Aorta (tissue), 5 donors: ENCODE measurements at regions not wholly inside any gene's neighbourhood (a gene's known extent, or its start where the extent isn't known, plus 50 kb on each side); places are given as distances from the start of the nearest gene placed in this dataset.

ENCODE experiments used
- ATAC-seq: fragments of 200-7000 bp; cut with Tn5 transposase; one replicate; pipeline ENCODE4 v1.9.1; 2022; ENCODE audit warnings: moderate library complexity; ENCODE audit not compliant: low FRiP score
- DNase-seq, 2 donors: peaks; one replicate each; pipeline ENCODE4 v3.0.0-alpha.2; 2020
- H3K27ac ChIP-seq, 2 donors: one replicate each; pipeline ENCODE4 v1.5.1; 2013; ENCODE audit warnings: low read length in 2 of 2, mild to moderate bottlenecking in 2 of 2, moderate library complexity in 2 of 2, control low read depth in 1 of 2, inconsistent platforms in 1 of 2, low read depth in 1 of 2
- H3K27me3 ChIP-seq, 2 donors: one replicate each; pipeline ENCODE4 v1.6.1; 2013; ENCODE audit warnings: control low read depth in 1 of 2, low read length in 1 of 2, mild to moderate bottlenecking in 1 of 2, moderate library complexity in 1 of 2; ENCODE audit not compliant: insufficient read depth in 2 of 2, control insufficient read depth in 1 of 2
- H3K36me3 ChIP-seq, 2 donors: one replicate each; pipeline ENCODE4 v1.6.1; 2013; ENCODE audit warnings: control low read depth in 1 of 2, low read length in 1 of 2, mild to moderate bottlenecking in 1 of 2; ENCODE audit not compliant: insufficient read depth in 2 of 2, control insufficient read depth in 1 of 2
- H3K4me1 ChIP-seq, 2 donors: one replicate each; pipeline ENCODE4 v1.6.1; 2013; ENCODE audit warnings: low read length in 2 of 2, control low read depth in 1 of 2, mild to moderate bottlenecking in 1 of 2, moderate library complexity in 1 of 2; ENCODE audit not compliant: insufficient read depth in 2 of 2, control insufficient read depth in 1 of 2
- H3K4me3 ChIP-seq, 2 donors: one replicate each; pipeline ENCODE4 v1.5.1; 2013; ENCODE audit warnings: low read length in 2 of 2, control low read depth in 1 of 2, mild to moderate bottlenecking in 1 of 2
- H3K9me3 ChIP-seq: one replicate; pipeline ENCODE4 v1.6.1; 2013; ENCODE audit warnings: mild to moderate bottlenecking, low read length; ENCODE audit not compliant: control insufficient read depth
- WGBS, 2 donors: extraction: QIAGEN DNeasy Blood & Tissue Kit; methylation state at CpG; one replicate each; pipeline ENCODE4 v1.1.7; 2013; 5-methylcytosine and 5-hydroxymethylcytosine counted together
- intact Hi-C, 2 donors: fragments of 100-400 bp; cut with DNase I; formaldehyde crosslinking; loops; one replicate each; pipeline versions ENCODE4 v1.14.2 to v1.15.0; 2022
- donor health status: healthy with polysubstance abuse.
- donor health status: Bipolar disorder and iron deficiency.
- donor health status: DM: no; HTN: no; CAD: no.
- donor health status: DM: no; HTN: no; CAD: no.
- donor health status: DM: yes; HTN: yes; CAD: no.

GRCh38 chr21:39088031-39088370, 95.2 kb downstream of the PSMG1 start:
- Histone ChIP-seq H3K36me3 (no peaks in the 10 kb centered on the region), H3K27me3 (no peaks in the 10 kb centered on the region), H3K4me3 (no peak overlapping the region), H3K27ac (peak overlapping the region; percentile 92), H3K4me1 (peaks cover 4 to 6% of the 10 kb centered on the region in 2 donors), H3K9me3 (no peaks in the 10 kb centered on the region)
- DNase-seq = peak in 1 of 2 donors; percentile 66
- 5% methylated on average over 6 of the region's 6 CpGs for WGBS, 2 donors
- ATAC-seq = peak; percentile 55
- intact Hi-C loops = loop anchor here (1.0 to 5.0 kb wide), 7 partner anchors 37 to 283 kb away; partner anchors contain the start of gene ETS2 (in 1 of the 2)

- H3K4me3 ChIP-seq = no peak overlapping the region
- intact Hi-C loops = loop anchor here (1.0 to 5.0 kb wide), 7 partner anchors 37 to 282 kb away; partner anchors contain the start of gene ETS2 (in 1 of the 2)
- H3K4me1 ChIP-seq = peaks cover 4 to 6% of the 10 kb centered on the region in 2 donors
- DNase-seq = peak; percentile 80 to 82
- WGBS, 2 donors = 3 to 12% methylated on average over 27 of the region's 27 CpGs
- H3K36me3 ChIP-seq = no peaks in the 10 kb centered on the region
- ATAC-seq = peak; percentile 77
- no peaks in the 10 kb centered on the region for H3K27me3 ChIP-seq
- H3K27ac ChIP-seq = peak overlapping the region; percentile 92
- no peaks in the 10 kb centered on the region for H3K9me3 ChIP-seq
Observed at GRCh38 chr21:39087238-39088030, 95.8 kb downstream of the PSMG1 start.

- Histone ChIP-seq H3K4me3 (no peak overlapping the region), H3K36me3 (no peaks in the 10 kb centered on the region), H3K4me1 (peaks cover 4 to 6% of the 10 kb centered on the region in 2 donors), H3K27me3 (no peaks in the 10 kb centered on the region), H3K27ac (peak overlapping the region in 1 of 2 donors; percentile 92), H3K9me3 (no peaks in the 10 kb centered on the region)
- 70 to 82% methylated on average over 8 of the region's 8 CpGs for WGBS, 2 donors
- intact Hi-C loops = loop anchor here (5.0 kb wide), 5 partner anchors 64 to 264 kb away; no protein-coding TSS in a partner anchor
- DNase-seq (peak in 1 of 2 donors; percentile 57), ATAC-seq (no peak)
Observed at GRCh38 chr21:39086547-39086946, 96.7 kb downstream of the PSMG1 start.

GRCh38 chr21:39085843-39086405, 97.3 kb downstream of the PSMG1 start:
- DNase-seq (no peak), ATAC-seq (no peak)
- 58 to 59% methylated on average over 6 of the region's 6 CpGs for WGBS, 2 donors
- Histone ChIP-seq H3K27ac (peak overlapping the region in 1 of 2 donors; percentile 43), H3K9me3 (no peaks in the 10 kb centered on the region), H3K27me3 (no peaks in the 10 kb centered on the region), H3K4me1 (peaks cover 4 to 6% of the 10 kb centered on the region in 2 donors), H3K4me3 (no peak overlapping the region), H3K36me3 (no peaks in the 10 kb centered on the region)
- intact Hi-C loops = loop anchor here (5.0 kb wide), 5 partner anchors 64 to 264 kb away; no protein-coding TSS in a partner anchor

- peaks cover 4 to 6% of the 10 kb centered on the region in 2 donors for H3K4me1 ChIP-seq
- ATAC-seq = no peak
Observed at GRCh38 chr21:39084979-39085729, 98.1 kb downstream of the PSMG1 start.

GRCh38 chr21:39084073-39084472, 99.2 kb downstream of the PSMG1 start:
- Histone ChIP-seq H3K4me1 (peaks cover 0 to 6% of the 10 kb centered on the region in 2 donors), H3K27ac (no peak overlapping the region), H3K27me3 (no peaks in the 10 kb centered on the region), H3K36me3 (no peaks in the 10 kb centered on the region), H3K9me3 (no peaks in the 10 kb centered on the region), H3K4me3 (no peak overlapping the region)
- ATAC-seq (no peak), DNase-seq (peak in 1 of 2 donors; percentile 61)
- 6 to 8% methylated on average over 4 of the region's 4 CpGs for WGBS, 2 donors
- intact Hi-C loops = no loop called here

More at GRCh38 chr21:39084979-39085729, 98.1 kb downstream of the PSMG1 start:
- Histone ChIP-seq H3K36me3 (no peaks in the 10 kb centered on the region), H3K9me3 (no peaks in the 10 kb centered on the region), H3K27me3 (no peaks in the 10 kb centered on the region), H3K4me3 (no peak overlapping the region), H3K27ac (peak overlapping the region; percentile 20 to 43)
- 83 to 86% methylated on average over 5 of the region's 5 CpGs for WGBS, 2 donors
- intact Hi-C loops = loop anchor here (5.0 kb wide), 5 partner anchors 63 to 263 kb away; no protein-coding TSS in a partner anchor
- DNase-seq = peak in 1 of 2 donors; percentile 71

GRCh38 chr21:39083377-39084008, 99.8 kb downstream of the PSMG1 start:
- H3K4me1 ChIP-seq = peaks cover 0 to 6% of the 10 kb centered on the region in 2 donors
- peak overlapping the region in 1 of 2 donors; percentile 10 for H3K27ac ChIP-seq
- no peaks in the 10 kb centered on the region for H3K9me3 ChIP-seq
- no peak for ATAC-seq
- 14 to 16% methylated on average over 10 to 11 of the region's 11 CpGs for WGBS, 2 donors
- H3K4me3 ChIP-seq = no peak overlapping the region
- DNase-seq = no peak
- H3K27me3 ChIP-seq = no peaks in the 10 kb centered on the region
- no peaks in the 10 kb centered on the region for H3K36me3 ChIP-seq
- intact Hi-C loops = no loop called here
